ENCODE measurements at regions not wholly inside any gene's neighbourhood (a gene's known extent, or its start where the extent isn't known, plus 50 kb on each side); places are given as distances from the start of the nearest gene placed in this dataset.

DNA sequence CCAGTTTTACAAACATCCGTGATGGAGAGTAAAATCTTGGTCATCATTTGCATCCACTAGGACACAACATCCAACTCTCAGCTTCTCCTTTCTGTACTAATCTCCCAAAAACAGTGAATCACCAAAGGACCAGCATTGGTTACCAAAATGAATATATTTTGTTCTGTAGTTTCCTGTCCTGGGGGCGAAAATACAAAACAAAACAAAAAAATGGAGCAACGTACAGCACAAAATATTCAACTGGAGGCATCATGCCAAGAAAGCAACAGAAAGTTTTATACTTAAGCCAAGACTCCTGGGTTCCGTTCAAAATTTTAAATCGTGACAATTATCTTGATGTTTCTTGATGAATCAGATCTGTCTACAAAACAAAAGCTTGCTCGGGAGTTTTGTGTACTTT, 126.6 kb upstream of the CCDC28A start:
- H3K36me3 Mint-ChIP-seq = no peaks in the 10 kb centered on the region
- DNase-seq (ENCODE audit: low spot score in 2 of 2) (no peak), ATAC-seq (ENCODE audit: low read depth) (no peak)
- peaks cover 2% of the 10 kb centered on the region for H3K27me3 Mint-ChIP-seq
- no peaks in the 10 kb centered on the region for H3K4me1 Mint-ChIP-seq
- H3K4me3 Mint-ChIP-seq = no peak overlapping the region
- H3K9me3 Mint-ChIP-seq = no peaks in the 10 kb centered on the region
- H3K27ac Mint-ChIP-seq = no peak overlapping the region

DNA sequence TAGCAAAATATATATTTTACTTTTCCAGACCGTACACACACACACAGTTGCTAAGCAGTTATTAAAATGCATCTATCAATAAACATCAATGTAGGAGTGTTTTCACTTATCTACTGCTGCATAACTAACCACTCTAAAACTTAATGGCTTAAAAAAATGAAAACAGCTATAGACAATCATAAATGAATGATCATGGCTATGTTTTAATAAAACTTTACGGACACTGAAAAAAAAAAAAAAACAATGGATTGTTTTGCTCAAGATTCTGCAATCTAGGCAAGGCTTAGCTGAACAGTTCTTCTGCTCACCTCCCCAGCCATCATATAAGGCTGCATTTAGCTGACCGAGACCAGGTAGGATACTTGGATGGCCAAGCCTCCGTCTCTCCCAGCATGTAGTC, 125.4 kb upstream of the CCDC28A start:
- DNase-seq (ENCODE audit: low spot score in 2 of 2) = no peak
- Mint-ChIP-seq H3K9me3 (no peaks in the 10 kb centered on the region), H3K36me3 (no peaks in the 10 kb centered on the region), H3K4me1 (no peaks in the 10 kb centered on the region), H3K27ac (no peak overlapping the region), H3K4me3 (no peak overlapping the region), H3K27me3 (peaks cover 2% of the 10 kb centered on the region)
- ATAC-seq (ENCODE audit: low read depth) = no peak

DNA sequence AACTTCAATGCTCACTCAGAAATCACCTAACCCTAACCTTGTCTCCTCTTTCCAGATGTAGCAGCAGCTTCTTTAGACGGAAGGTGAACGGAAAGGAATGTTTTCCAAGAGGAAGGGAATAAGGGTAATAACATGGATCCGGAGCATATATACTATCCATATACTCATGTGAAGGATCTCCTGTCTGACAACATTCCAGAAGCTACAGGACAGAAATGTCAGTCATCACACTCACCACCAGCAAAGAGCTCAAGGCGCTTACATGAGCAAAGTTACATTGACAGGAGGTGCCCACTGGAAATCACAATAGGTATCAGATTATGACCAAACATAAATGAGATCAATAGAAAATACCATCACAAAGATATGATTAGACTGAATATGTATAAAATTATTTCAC, 122.1 kb upstream of the CCDC28A start:
- Mint-ChIP-seq H3K36me3 (no peaks in the 10 kb centered on the region), H3K27me3 (peaks cover 6% of the 10 kb centered on the region), H3K9me3 (no peaks in the 10 kb centered on the region), H3K27ac (no peak overlapping the region), H3K4me1 (peaks cover 5% of the 10 kb centered on the region), H3K4me3 (no peak overlapping the region)
- DNase-seq (ENCODE audit: low spot score in 2 of 2) = no peak
- no peak for ATAC-seq (ENCODE audit: low read depth)

DNA sequence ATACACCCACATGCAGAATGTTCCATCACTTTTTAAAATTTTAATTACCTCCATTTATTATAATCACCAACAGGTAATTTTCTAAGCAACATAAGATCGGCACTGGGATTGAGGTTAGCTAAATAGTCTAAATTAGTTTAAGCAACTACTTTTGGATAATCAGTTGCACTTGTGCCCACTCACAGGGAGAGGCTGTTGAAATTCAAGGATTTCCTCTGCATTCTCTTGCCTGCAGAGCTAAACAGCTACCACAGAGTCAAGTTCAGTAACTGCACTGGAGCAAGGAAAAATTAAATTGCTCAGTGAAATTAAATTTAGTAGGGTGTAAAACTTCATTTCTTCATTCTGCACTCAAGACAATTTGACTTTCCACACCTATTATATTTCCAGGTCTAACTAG, 120.7 kb upstream of the CCDC28A start:
- H3K4me3 Mint-ChIP-seq = no peak overlapping the region
- peaks cover 5% of the 10 kb centered on the region for H3K4me1 Mint-ChIP-seq
- H3K9me3 Mint-ChIP-seq = no peaks in the 10 kb centered on the region
- H3K27me3 Mint-ChIP-seq = peaks cover 9% of the 10 kb centered on the region
- H3K27ac Mint-ChIP-seq = no peak overlapping the region
- no peaks in the 10 kb centered on the region for H3K36me3 Mint-ChIP-seq
- DNase-seq (ENCODE audit: low spot score in 2 of 2) (no peak), ATAC-seq (ENCODE audit: low read depth) (no peak)

DNA sequence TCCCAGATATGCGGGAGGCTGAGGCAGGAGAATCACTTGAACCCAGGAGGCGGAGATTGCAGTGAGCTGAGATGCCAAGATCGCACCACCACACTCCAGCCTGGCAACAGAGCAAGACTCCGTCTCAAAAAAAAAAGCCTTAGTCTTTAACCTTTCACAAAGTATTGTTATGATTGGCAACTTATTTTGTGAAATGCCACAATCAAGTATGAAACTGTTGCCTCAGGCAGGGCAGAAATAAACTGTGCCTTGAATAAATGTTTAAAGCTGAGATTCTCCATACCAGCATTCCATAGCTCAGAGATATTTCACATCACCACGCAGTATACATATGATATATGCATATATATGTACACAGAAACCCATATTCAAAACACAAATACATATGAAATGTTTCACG, 120.1 kb upstream of the CCDC28A start:
- Mint-ChIP-seq H3K27ac (no peak overlapping the region), H3K27me3 (peaks cover 9% of the 10 kb centered on the region), H3K4me1 (peaks cover 5% of the 10 kb centered on the region), H3K36me3 (no peaks in the 10 kb centered on the region), H3K4me3 (no peak overlapping the region), H3K9me3 (no peaks in the 10 kb centered on the region)
- no peak for DNase-seq (ENCODE audit: low spot score in 2 of 2)
- no peak for ATAC-seq (ENCODE audit: low read depth)

DNA sequence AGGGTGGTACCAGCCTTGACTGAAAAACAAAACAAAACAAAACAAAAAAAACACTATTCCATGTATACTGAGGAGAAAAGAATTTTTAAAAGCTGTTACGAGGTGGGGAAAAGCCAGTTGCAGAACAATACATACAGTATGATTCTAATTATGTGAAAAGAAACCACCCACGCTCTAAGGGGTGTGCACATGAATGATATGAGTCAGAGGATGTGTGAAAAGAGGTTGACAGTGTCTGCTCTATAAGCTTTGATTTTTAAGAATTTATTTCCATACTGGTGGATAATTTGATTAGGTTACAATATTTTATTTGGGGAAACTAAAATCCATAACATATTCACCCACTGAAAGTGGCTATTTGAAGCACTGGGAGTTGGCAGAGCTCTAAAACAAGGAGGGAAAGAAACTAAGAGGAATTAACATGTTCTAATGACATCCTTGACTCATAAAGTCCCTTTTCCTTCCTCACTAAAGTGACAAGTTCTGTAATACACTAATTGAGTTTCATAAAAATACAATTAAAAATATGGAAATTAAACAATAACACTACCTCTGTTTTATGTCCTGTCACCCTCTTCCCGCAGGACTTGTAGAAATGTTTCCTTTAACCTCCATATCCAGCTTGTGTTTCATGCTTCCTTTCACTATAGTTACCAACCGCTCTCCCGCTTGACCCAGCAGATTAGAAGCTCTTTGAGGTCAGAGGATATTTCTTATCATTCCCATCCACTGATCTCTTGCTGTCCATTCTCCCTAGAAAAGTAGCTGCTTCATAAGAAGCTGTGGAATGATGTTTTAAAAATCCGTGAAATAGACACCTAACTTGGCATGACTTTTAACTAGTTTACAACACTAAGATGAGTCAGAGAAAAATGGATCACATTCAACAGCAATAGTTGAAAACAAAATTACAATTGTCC, 118.6 kb upstream of the CCDC28A start:
- H3K36me3 Mint-ChIP-seq = no peaks in the 10 kb centered on the region
- no peak overlapping the region for H3K27ac Mint-ChIP-seq
- H3K9me3 Mint-ChIP-seq = no peaks in the 10 kb centered on the region
- H3K4me1 Mint-ChIP-seq = peaks cover 5% of the 10 kb centered on the region
- no peak for ATAC-seq (ENCODE audit: low read depth)
- H3K4me3 Mint-ChIP-seq = no peak overlapping the region
- DNase-seq (ENCODE audit: low spot score in 2 of 2) = no peak
- peaks cover 9% of the 10 kb centered on the region for H3K27me3 Mint-ChIP-seq

DNA sequence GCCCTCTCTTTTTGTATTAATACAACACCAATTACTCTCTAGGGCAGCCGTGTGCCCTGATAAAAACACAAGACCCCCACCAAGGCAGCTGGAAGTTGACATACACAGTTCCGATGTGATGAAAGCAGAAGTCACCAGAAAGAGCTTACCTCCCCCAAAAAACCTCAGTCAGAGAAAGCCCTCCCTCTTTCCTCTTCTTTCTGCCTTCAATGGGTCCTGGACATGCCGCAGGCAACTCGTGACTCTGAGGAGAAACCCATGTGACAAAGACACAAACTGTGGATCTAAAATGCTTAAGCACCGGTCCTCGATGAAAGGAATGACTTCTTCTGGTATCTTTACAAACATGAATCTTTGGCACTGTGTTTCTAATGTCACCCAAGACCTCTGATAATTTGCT, 117.7 kb upstream of the CCDC28A start:
- H3K36me3 Mint-ChIP-seq = no peaks in the 10 kb centered on the region
- ATAC-seq (ENCODE audit: low read depth) (no peak), DNase-seq (ENCODE audit: low spot score in 2 of 2) (no peak)
- H3K4me1 Mint-ChIP-seq = peaks cover 5% of the 10 kb centered on the region
- no peak overlapping the region for H3K27ac Mint-ChIP-seq
- peaks cover 9% of the 10 kb centered on the region for H3K27me3 Mint-ChIP-seq
- H3K4me3 Mint-ChIP-seq = no peak overlapping the region
- no peaks in the 10 kb centered on the region for H3K9me3 Mint-ChIP-seq

DNA sequence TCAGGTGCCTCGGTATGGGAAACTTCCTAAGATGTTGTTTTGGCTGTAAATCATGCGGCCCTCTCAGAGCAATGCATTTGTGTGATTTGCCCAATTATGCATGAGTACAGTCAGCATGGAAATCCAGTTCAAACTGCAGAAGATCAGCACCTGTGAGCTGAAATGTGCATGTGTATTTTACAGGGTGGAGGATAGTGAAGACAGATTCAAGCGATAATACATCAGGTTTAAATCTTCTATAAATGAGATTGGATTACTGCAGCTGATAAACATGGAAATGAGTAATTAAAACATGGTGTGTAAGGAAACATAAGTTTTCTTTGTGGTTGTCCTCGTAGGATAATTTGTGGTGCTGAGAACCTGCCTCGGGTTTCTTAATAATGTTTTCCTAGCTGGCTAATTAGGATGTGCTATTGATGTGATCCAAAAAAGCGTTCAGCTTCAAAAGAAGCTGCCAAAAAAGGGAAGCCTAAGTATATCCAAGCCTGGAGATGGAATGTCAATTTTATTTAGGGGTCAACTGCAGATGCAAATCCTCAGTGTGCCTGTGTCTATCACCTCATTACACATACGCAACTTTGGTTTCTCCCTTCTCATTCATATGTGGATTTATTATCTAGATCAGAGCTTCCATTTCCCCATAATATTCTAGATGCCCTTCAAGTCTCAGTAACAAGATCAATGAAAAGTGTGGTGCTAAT, 117.1 kb upstream of the CCDC28A start:
- Mint-ChIP-seq H3K9me3 (no peaks in the 10 kb centered on the region), H3K36me3 (no peaks in the 10 kb centered on the region), H3K27me3 (peaks cover 8% of the 10 kb centered on the region), H3K4me3 (no peak overlapping the region), H3K4me1 (peaks cover 5% of the 10 kb centered on the region), H3K27ac (no peak overlapping the region)
- no peak for ATAC-seq (ENCODE audit: low read depth)
- no peak for DNase-seq (ENCODE audit: low spot score in 2 of 2)

DNA sequence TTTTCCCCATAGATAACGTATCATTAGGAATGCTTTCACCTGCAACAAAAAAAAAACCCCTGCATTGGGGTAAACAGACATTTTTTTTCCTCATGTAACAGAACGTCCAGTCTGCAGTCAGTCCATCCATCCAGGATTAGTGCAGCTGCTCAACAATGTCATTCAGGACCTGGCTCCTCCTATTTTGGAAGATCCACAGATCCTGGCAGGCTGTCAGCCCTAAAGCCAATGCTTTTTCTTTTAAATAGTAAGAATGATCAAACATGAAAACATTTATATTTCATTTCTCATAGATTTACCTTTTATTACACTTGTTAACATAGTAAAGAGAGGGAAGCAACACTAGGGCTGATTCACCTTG, 116.5 kb upstream of the CCDC28A start:
- DNase-seq (ENCODE audit: low spot score in 2 of 2) = no peak
- H3K4me1 Mint-ChIP-seq = peaks cover 5% of the 10 kb centered on the region
- H3K27me3 Mint-ChIP-seq = peaks cover 7% of the 10 kb centered on the region

DNA sequence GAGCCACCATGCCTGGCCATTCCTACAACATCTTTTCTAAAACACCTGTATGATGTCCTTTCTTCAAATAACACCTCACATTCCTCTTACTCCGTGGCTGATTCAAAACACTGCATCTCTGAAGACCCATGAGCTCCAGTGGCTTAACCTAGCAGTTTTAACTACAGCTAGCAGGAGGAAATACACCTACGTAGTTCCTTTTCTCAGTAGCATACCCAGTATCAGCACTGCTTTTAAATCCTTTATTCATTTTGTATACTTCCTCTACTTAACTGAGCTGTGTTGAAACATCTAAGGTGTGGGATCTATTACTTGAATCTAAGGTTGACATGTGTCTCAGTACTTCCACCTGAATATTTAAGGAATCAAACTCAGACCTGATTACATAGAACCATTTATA, 113.6 kb upstream of the CCDC28A start:
- Mint-ChIP-seq H3K9me3 (no peaks in the 10 kb centered on the region), H3K4me3 (no peak overlapping the region), H3K27me3 (peaks cover 9% of the 10 kb centered on the region), H3K27ac (no peak overlapping the region), H3K4me1 (no peaks in the 10 kb centered on the region), H3K36me3 (no peaks in the 10 kb centered on the region)
- ATAC-seq (ENCODE audit: low read depth) (no peak), DNase-seq (ENCODE audit: low spot score in 2 of 2) (no peak)

More for the DNA sequence above, 116.5 kb upstream of the CCDC28A start:
- Mint-ChIP-seq H3K4me3 (no peak overlapping the region), H3K9me3 (no peaks in the 10 kb centered on the region), H3K27ac (no peak overlapping the region), H3K36me3 (no peaks in the 10 kb centered on the region)
- no peak for ATAC-seq (ENCODE audit: low read depth)

DNA sequence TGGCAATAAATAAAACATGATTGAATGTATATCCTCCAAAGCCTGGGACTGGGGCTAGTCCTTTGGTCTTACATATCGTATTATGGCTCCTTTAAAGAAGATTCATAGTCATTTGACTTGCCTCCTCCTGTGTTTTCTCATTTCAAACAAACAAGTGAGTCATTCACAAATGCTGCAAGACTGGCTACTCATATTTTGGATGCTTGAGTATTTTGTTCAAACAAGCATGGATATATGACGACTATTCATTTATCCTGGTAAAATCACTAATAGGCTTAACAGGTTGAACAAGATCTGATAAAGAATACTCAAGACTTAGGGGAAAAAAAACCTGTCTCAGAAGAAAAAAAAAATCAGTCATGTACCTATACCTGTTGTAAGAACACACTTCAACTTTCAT, 111.1 kb upstream of the CCDC28A start:
- Mint-ChIP-seq H3K9me3 (no peaks in the 10 kb centered on the region), H3K27ac (no peak overlapping the region), H3K4me3 (no peak overlapping the region), H3K36me3 (no peaks in the 10 kb centered on the region), H3K4me1 (no peaks in the 10 kb centered on the region), H3K27me3 (peaks cover 4% of the 10 kb centered on the region)
- no peak for ATAC-seq (ENCODE audit: low read depth)
- DNase-seq (ENCODE audit: low spot score in 2 of 2) = no peak

DNA sequence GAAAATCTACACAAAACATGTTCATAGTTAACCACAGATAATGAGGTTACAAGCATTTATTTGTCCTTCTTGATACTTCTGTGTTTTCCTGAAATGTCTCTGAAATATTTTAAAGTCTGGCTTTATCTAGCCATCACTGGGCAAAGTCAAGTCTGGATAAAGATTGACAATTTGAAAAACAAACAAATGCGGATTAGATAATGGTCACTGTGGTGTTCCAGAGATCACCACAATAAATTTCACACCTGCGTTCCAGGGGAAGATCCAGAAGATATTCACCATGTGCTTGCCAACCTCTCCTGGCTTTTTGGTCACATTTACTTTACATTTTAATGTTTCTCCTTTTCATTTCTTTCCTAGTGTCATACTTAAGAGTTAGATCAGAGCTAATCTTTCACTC, 109.7 kb upstream of the CCDC28A start:
- ATAC-seq (ENCODE audit: low read depth) (no peak), DNase-seq (ENCODE audit: low spot score in 2 of 2) (no peak)
- H3K27me3 Mint-ChIP-seq = peaks cover 4% of the 10 kb centered on the region
- no peaks in the 10 kb centered on the region for H3K4me1 Mint-ChIP-seq
- H3K4me3 Mint-ChIP-seq = no peak overlapping the region
- H3K9me3 Mint-ChIP-seq = no peaks in the 10 kb centered on the region
- H3K27ac Mint-ChIP-seq = no peak overlapping the region
- no peaks in the 10 kb centered on the region for H3K36me3 Mint-ChIP-seq

DNA sequence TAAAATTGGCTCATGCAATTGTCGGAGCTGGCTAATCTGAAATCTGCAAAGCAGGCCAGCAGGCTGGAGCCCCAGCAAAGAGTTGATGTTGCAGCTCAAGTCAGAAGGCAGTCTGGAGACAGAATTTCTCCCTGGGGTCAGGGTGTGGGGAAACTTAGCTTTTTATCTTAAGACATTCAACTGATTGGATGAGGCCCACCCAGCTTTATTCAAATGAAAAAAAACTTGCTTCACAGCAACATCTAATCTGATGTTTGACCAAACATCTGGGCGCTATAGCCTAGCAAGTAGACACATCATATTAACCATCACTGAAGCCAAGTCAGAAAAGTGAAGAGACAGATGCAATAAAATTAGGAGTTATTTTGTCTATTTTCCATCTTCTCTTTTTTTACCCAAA, 108.8 kb upstream of the CCDC28A start:
- no peak overlapping the region for H3K4me3 Mint-ChIP-seq
- H3K27me3 Mint-ChIP-seq = peaks cover 4% of the 10 kb centered on the region
- ATAC-seq (ENCODE audit: low read depth) = no peak
- H3K36me3 Mint-ChIP-seq = no peaks in the 10 kb centered on the region
- H3K27ac Mint-ChIP-seq = no peak overlapping the region
- H3K9me3 Mint-ChIP-seq = no peaks in the 10 kb centered on the region
- DNase-seq (ENCODE audit: low spot score in 2 of 2) = no peak
- H3K4me1 Mint-ChIP-seq = no peaks in the 10 kb centered on the region

DNA sequence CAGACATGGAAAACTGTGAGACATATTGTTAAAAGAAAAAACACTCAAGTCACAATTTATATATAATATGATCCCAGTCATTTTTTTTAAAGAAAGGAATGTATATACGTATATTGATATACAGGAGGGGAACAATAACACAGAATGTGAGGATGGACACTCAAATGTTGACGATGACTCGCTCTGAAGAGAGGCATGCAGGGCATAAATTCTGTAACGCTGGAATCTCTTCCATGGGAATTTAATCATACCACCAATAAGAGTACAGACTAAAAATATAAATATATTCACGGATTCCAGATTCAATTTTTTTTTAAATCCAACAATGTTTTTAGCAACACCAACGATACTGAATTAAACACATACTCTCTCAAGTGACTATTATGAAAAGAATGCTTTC, 106.9 kb upstream of the CCDC28A start:
- Mint-ChIP-seq H3K4me3 (no peak overlapping the region), H3K4me1 (no peaks in the 10 kb centered on the region), H3K36me3 (no peaks in the 10 kb centered on the region), H3K9me3 (no peaks in the 10 kb centered on the region), H3K27ac (no peak overlapping the region), H3K27me3 (peaks cover 5% of the 10 kb centered on the region)
- DNase-seq (ENCODE audit: low spot score in 2 of 2) (no peak), ATAC-seq (ENCODE audit: low read depth) (no peak)

DNA sequence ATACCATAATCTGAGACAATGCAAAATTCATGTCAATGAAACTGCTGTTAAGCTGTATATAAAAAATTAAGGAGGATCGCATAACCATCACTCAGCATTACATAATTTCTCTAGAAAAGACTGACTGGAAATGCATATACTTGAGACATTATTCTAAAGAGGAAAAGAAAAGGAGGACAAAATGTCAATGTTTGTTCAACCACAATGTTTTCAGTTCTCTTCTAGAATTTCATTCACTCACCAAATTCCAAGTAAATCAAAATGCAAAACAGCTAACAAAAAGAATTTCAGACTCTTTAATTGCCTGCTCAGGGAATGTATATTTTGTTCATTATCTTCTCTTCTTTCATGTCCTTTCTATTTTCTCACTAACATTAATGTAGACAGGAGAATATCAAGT, 106.2 kb upstream of the CCDC28A start:
- DNase-seq (ENCODE audit: low spot score in 2 of 2) = no peak
- ATAC-seq (ENCODE audit: low read depth) = no peak
- H3K4me1 Mint-ChIP-seq = no peaks in the 10 kb centered on the region
- no peaks in the 10 kb centered on the region for H3K36me3 Mint-ChIP-seq
- no peak overlapping the region for H3K4me3 Mint-ChIP-seq
- H3K27ac Mint-ChIP-seq = no peak overlapping the region
- peaks cover 5% of the 10 kb centered on the region for H3K27me3 Mint-ChIP-seq
- H3K9me3 Mint-ChIP-seq = no peaks in the 10 kb centered on the region

Measured in memory B cell (primary cell).